ENCODE measurements at regions not wholly inside any gene's neighbourhood (a gene's known extent, or its start where the extent isn't known, plus 50 kb on each side); places are given as distances from the start of the nearest gene placed in this dataset.
"Not testable (repeated sequence)": the region's sequence is repeated elsewhere in the genome, so short reads cannot be mapped to it uniquely, and the experiment has no call there.

- no peak for TF ChIP-seq CTCF (IDR thresholded peaks at IDR 0.05)
- no peak overlapping the region for H3K4me3 ChIP-seq
- H3K27me3 ChIP-seq (replicated peaks; ENCODE audit: insufficient read depth) = no peaks in the 10 kb centered on the region
- H3K9me3 ChIP-seq = no peaks in the 10 kb centered on the region
- H3K4me1 ChIP-seq (ENCODE audit: control insufficient read depth in 1 of 2, low read depth in 2 of 2) = no peaks in the 10 kb centered on the region
- no peak for DNase-seq (ENCODE audit: low spot score)
- no peak for ATAC-seq (ENCODE audit: insufficient number of reproducible peaks, low FRiP score, low read depth)
- no peak overlapping the region for H3K27ac ChIP-seq
- no peaks in the 10 kb centered on the region for H3K36me3 ChIP-seq
These were observed 400.2 kb downstream of the CNTN3 start for GRCh38 chr3:74214286-74214685.

DNA sequence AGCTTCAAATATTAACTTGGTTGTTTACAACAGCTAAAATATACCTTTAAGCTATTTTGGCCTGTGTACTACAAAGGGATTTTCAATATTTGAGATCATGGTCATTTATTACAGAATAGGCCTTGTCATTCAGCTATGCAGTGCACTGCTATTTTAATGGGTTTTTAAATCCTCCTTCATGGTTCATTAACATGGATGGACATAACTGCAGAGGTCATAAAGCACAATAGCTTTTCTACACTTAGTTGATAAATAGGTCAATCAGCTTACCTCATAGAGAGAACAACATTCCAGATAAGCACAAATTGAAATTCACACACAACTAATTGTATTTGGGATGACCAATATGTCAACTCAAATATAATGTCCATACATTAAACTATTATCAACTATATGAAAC is 403.7 kb downstream of the CNTN3 start:
- no peak for ATAC-seq (ENCODE audit: insufficient number of reproducible peaks, low FRiP score, low read depth)
- H3K4me1 ChIP-seq (ENCODE audit: control insufficient read depth in 1 of 2, low read depth in 2 of 2) = no peaks in the 10 kb centered on the region
- TF ChIP-seq CTCF (IDR thresholded peaks at IDR 0.05) = no peak

GRCh38 chr3:74200952-74201351 is 413.5 kb downstream of the CNTN3 start:
- Histone ChIP-seq H3K9me3 (no peaks in the 10 kb centered on the region), H3K4me1 (ENCODE audit: control insufficient read depth in 1 of 2, low read depth in 2 of 2) (no peaks in the 10 kb centered on the region), H3K27me3 (replicated peaks; ENCODE audit: insufficient read depth) (no peaks in the 10 kb centered on the region), H3K4me3 (no peak overlapping the region), H3K27ac (no peak overlapping the region), H3K36me3 (no peaks in the 10 kb centered on the region)
- ATAC-seq (ENCODE audit: insufficient number of reproducible peaks, low FRiP score, low read depth) (no peak), DNase-seq (ENCODE audit: low spot score) (no peak)
- TF ChIP-seq CTCF (IDR thresholded peaks at IDR 0.05) = no peak

More for the DNA sequence above, 403.7 kb downstream of the CNTN3 start:
- no peak overlapping the region for H3K27ac ChIP-seq
- H3K36me3 ChIP-seq = no peaks in the 10 kb centered on the region
- H3K27me3 ChIP-seq (replicated peaks; ENCODE audit: insufficient read depth) = no peaks in the 10 kb centered on the region
- H3K4me3 ChIP-seq = no peak overlapping the region
- no peaks in the 10 kb centered on the region for H3K9me3 ChIP-seq
- no peak for DNase-seq (ENCODE audit: low spot score)

- ATAC-seq (ENCODE audit: insufficient number of reproducible peaks, low FRiP score, low read depth); H3K9me3 ChIP-seq; H3K4me1 ChIP-seq (ENCODE audit: control insufficient read depth in 1 of 2, low read depth in 2 of 2); H3K27ac ChIP-seq; H3K27me3 ChIP-seq (replicated peaks; ENCODE audit: insufficient read depth); H3K36me3 ChIP-seq; H3K4me3 ChIP-seq; DNase-seq (ENCODE audit: low spot score): not testable (repeated sequence)
These were observed 435.8 kb downstream of the CNTN3 start for GRCh38 chr3:74178664-74179063.

- Histone ChIP-seq H3K27ac (no peak overlapping the region), H3K4me3 (no peak overlapping the region), H3K27me3 (replicated peaks; ENCODE audit: insufficient read depth) (no peaks in the 10 kb centered on the region), H3K4me1 (ENCODE audit: control insufficient read depth in 1 of 2, low read depth in 2 of 2) (no peaks in the 10 kb centered on the region), H3K9me3 (no peaks in the 10 kb centered on the region), H3K36me3 (no peaks in the 10 kb centered on the region)
- TF ChIP-seq CTCF (IDR thresholded peaks at IDR 0.05) = no peak
- ATAC-seq (ENCODE audit: insufficient number of reproducible peaks, low FRiP score, low read depth) (no peak), DNase-seq (ENCODE audit: low spot score) (no peak)
These were observed 441.4 kb downstream of the CNTN3 start for GRCh38 chr3:74173090-74173489.

DNA sequence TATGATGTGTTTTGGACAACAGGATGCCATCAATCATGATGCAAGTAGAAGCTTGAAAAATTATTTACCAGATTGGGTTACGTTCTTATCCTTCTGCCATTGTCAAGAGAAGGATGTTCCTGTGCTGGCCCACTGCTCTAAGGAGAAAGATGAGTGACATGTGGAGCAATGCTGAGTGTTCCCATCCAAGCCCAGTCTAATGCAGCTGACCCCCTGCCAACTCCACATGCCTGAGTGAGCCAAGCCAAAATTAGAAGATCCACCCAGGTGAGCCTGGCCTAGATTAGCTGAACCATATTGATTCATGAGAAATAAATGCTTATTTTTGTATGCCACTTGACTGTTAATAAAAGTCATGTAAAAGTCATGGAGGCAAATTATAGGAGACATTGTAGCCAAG is 446.5 kb downstream of the CNTN3 start:
- Histone ChIP-seq H3K9me3 (no peaks in the 10 kb centered on the region), H3K27ac (no peak overlapping the region), H3K36me3 (no peaks in the 10 kb centered on the region), H3K27me3 (replicated peaks; ENCODE audit: insufficient read depth) (no peaks in the 10 kb centered on the region), H3K4me3 (no peak overlapping the region), H3K4me1 (ENCODE audit: control insufficient read depth in 1 of 2, low read depth in 2 of 2) (no peaks in the 10 kb centered on the region)
- no peak for DNase-seq (ENCODE audit: low spot score)
- TF ChIP-seq CTCF (IDR thresholded peaks at IDR 0.05) = no peak
- no peak for ATAC-seq (ENCODE audit: insufficient number of reproducible peaks, low FRiP score, low read depth)

Measured in thoracic aorta (tissue), 2 donors.